ENCODE measurements at regions not wholly inside any gene's neighbourhood (a gene's known extent, or its start where the extent isn't known, plus 50 kb on each side); places are given as distances from the start of the nearest gene placed in this dataset.

DNA sequence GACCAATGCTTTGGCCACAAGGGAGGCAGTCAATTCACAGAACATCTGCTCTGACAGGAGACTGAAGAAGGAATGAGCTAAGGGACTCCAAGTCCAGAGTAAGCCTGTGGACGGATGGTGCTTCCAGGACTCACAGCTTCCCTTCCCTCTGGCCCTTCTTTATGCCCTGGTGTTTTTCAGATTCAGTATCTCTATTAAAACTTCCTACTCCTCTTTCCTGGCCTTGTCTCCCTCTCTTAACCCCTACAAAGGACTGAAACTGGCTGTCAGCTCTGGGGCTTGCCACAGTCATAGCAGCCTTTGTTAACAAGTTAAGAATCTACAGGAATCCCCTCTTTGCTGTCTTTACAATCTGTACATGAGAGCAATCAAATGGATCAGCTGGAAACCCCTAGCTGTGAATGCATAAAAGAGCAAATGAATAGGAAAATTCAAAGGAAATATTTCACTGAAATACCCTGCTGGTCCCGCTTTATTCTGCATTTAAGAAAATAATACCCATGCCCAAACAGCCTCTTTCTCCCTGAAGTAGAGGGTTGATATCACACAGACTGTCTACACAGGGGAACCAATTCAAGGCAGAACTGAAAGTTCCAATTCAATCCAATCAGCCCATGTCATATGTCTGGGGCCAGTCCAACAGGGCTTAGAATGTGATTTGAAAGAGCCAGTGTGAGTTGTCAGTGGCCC lies 192.3 kb downstream of the MZT1 start:
- no peak for DNase-seq (ENCODE audit: extremely low read depth in 1 of 2, low read depth in 1 of 2)

GRCh38 chr13:72530471-72530870 lies 197.0 kb downstream of the MZT1 start:
- DNase-seq (ENCODE audit: extremely low read depth in 1 of 2, low read depth in 1 of 2), result no peak

- no peak for DNase-seq (ENCODE audit: extremely low read depth in 1 of 2, low read depth in 1 of 2)
These were observed 200.1 kb downstream of the MZT1 start for GRCh38 chr13:72527333-72527732.

DNA sequence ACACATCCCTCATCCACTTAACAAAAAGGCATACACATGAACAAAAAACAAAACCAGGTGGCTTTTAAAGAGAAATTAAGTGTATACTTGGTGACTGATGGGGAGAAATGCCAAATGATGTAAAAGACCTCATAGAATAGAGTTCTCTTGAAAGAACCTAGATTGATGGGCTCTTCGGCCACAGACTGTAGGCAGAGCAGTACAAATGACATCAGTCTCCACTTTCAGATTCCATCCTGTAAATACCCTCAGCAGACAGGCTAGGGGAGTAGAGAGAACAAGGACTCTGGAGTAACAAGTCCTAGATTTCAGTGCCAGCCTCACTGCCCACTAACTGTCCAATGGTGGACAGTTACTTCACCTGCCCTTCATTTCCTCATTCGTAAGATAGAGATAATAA lies 203.8 kb downstream of the MZT1 start:
- no peak for DNase-seq (ENCODE audit: extremely low read depth in 1 of 2, low read depth in 1 of 2)

GRCh38 chr13:72523049-72523448 lies 204.4 kb downstream of the MZT1 start:
- no peak for DNase-seq (ENCODE audit: extremely low read depth in 1 of 2, low read depth in 1 of 2)

- no peak for DNase-seq (ENCODE audit: extremely low read depth in 1 of 2, low read depth in 1 of 2)
These were observed 205.3 kb downstream of the MZT1 start for GRCh38 chr13:72521940-72522661.

GRCh38 chr13:72514146-72514545 lies 213.3 kb downstream of the MZT1 start:
- no peak for DNase-seq (ENCODE audit: extremely low read depth in 1 of 2, low read depth in 1 of 2)

DNA sequence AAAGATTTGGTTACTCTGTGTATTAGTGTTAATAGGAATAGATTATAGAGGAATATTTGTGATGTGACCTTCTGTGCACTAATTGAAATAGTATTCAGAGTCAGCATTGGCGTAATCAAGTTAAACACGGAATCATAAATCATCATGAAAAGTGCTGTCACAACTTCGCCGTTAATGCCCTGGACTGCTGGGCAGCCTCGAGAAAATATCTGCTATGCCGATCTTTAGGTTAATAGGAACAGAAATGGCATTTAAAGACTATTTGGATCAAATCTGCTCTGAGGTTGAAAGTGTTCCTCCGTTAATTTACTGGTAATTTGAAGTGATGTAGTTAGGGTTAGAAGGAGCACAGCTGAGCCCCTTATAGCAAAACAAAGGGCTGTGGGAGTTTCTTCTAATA lies 219.0 kb downstream of the MZT1 start:
- DNase-seq (ENCODE audit: extremely low read depth in 1 of 2, low read depth in 1 of 2), result no peak

GRCh38 chr13:72507416-72508199 lies 219.8 kb downstream of the MZT1 start:
- DNase-seq (ENCODE audit: extremely low read depth in 1 of 2, low read depth in 1 of 2), result no peak

- DNase-seq (ENCODE audit: extremely low read depth in 1 of 2, low read depth in 1 of 2), result no peak
These were observed 220.7 kb downstream of the MZT1 start for GRCh38 chr13:72506706-72507105.

GRCh38 chr13:72505376-72505775 lies 222.1 kb downstream of the MZT1 start:
- no peak for DNase-seq (ENCODE audit: extremely low read depth in 1 of 2, low read depth in 1 of 2)

DNA sequence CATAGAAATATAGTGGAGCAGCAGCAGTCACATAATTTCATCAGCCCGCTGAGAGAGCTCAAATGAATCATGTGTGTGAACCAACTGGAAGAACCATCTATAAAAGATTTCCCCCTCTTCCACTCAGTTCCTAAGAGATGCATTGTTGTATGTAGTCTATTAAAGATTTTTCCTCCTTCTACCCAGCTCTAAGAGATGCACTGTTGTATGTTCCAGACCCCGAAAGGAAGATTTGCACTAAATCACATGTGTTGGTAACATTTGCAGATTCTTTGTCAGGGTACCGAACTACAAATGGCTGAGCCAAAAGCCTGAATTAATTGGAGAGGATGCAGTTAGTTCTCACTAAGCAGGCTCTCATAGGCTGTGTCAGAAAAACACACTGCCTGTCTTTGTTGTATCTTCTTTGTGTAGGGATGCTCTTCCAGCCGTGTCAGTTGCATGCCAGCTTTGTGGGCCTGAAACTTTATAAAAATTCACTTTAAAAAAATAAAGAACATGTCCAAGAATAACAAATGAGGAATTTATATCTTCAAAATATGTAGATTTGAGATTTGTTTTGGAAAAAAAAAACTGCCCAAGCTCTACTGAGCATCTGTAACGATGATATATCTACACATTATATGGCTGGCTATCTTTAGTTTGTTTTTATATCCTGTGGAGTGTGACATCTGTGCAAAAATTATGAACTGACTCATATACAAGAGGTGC lies 223.1 kb downstream of the MZT1 start:
- DNase-seq (ENCODE audit: extremely low read depth in 1 of 2, low read depth in 1 of 2), result no peak

- DNase-seq (ENCODE audit: extremely low read depth in 1 of 2, low read depth in 1 of 2), result no peak
These were observed 226.6 kb downstream of the MZT1 start for GRCh38 chr13:72500851-72501250.

DNA sequence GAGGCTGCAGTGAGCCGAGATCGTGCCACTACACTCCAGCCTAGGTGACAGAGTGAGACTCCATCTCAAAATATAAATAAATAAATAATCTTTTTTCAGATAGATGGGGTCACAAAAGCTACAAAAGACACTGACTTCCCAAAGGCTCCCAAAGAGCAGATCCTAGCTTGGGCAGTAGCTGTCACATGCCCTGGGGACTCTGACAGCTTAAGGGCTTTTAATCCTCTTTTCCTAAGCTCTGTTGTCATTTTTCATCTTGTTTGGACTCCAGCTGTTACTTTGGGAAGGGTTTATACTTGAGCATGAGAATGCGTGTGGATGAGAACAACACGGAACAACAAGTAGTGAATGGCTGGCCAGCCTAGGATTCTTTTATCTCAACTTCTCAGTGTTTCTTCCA lies 231.7 kb downstream of the MZT1 start:
- no peak for DNase-seq (ENCODE audit: extremely low read depth in 1 of 2, low read depth in 1 of 2)

DNA sequence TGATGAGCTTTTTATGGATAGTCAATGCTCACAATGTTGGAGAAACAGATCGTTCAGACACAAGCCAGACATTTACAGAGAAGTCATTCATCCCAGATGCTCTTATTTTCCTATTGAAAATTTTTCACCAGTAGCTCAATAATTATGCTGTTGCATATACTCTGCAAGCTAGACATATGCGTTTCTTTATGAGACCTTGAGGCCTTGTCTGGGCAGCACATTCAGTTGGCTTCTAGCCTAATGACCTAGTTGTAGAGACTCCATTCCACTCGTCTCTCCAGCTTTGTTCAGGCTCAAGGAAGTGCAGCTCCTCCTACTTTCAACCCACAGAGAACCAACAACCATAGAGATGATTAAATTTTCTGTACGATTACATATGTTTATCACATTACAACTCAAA lies 237.7 kb downstream of the MZT1 start:
- DNase-seq (ENCODE audit: extremely low read depth in 1 of 2, low read depth in 1 of 2), result no peak

DNA sequence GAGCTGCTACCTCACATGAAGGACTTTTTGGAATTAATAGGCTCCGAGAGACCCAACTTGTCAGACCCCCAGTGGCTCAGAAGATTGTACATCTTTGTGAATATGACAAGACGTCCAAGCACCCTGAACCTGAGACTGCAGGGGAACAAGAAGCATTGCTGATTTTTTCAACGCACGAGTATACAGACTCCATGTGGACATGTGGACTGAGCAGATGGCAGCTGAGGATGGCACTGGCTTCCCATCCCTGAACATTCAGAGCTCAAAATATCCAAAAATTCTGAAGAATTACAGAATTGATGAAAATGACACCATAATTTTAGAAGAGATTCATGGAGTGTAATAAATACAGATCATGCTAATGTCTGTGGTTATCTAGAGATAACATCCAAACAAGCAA lies 254.1 kb downstream of the MZT1 start:
- no peak for DNase-seq (ENCODE audit: extremely low read depth in 1 of 2, low read depth in 1 of 2)

- DNase-seq (ENCODE audit: extremely low read depth in 1 of 2, low read depth in 1 of 2), result no peak
These were observed 257.5 kb downstream of the MZT1 start for GRCh38 chr13:72469906-72470305.

- no peak for DNase-seq (ENCODE audit: extremely low read depth in 1 of 2, low read depth in 1 of 2)
These were observed 263.9 kb downstream of the MZT1 start for GRCh38 chr13:72463561-72463960.

GRCh38 chr13:72462726-72463125 lies 264.7 kb downstream of the MZT1 start:
- no peak for DNase-seq (ENCODE audit: extremely low read depth in 1 of 2, low read depth in 1 of 2)

DNA sequence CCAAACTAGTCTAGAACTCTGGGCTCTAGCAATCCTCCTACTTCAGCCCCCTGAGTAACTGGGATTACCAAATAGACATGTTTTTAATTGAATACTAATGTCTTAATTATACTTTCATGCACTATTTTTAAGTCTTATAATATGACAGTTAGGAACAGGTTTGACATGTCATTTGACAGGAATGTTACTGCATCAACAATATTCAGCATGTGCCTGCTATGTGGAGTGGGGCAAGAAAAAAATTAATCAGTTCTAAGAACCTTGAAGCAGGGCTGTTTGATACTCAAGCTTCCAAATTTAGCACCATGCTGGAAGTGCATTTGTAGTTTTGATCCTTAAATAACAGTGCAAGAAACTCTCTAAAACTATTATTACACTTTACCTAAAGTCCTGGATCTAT lies 265.3 kb downstream of the MZT1 start:
- DNase-seq (ENCODE audit: extremely low read depth in 1 of 2, low read depth in 1 of 2), result no peak

GRCh38 chr13:72458701-72459100 lies 268.7 kb downstream of the MZT1 start:
- no peak for DNase-seq (ENCODE audit: extremely low read depth in 1 of 2, low read depth in 1 of 2)
